ENCODE measurements at regions not wholly inside any gene's neighbourhood (a gene's known extent, or its start where the extent isn't known, plus 50 kb on each side); places are given as distances from the start of the nearest gene placed in this dataset.

GRCh38 chr18:78664848-78665247 lies 314.8 kb upstream of the SALL3 start:
- TF ChIP-seq TAF1 (IDR thresholded peaks at IDR 0.05; ENCODE audit: borderline replicate concordance, insufficient read depth, low read length) (no peak), FOXP2 (optimal IDR thresholded peaks at IDR 0.05; ENCODE audit: borderline replicate concordance, extremely low read depth, extremely low read length, insufficient read depth) (no peak), SIN3A (IDR thresholded peaks at IDR 0.05; ENCODE audit: borderline replicate concordance, insufficient read depth, low read length) (no peak), POLR2AphosphoS5 (IDR thresholded peaks at IDR 0.05; ENCODE audit: low read depth, low read length) (no peak)
- TF ChIP-seq, protein P1, sequence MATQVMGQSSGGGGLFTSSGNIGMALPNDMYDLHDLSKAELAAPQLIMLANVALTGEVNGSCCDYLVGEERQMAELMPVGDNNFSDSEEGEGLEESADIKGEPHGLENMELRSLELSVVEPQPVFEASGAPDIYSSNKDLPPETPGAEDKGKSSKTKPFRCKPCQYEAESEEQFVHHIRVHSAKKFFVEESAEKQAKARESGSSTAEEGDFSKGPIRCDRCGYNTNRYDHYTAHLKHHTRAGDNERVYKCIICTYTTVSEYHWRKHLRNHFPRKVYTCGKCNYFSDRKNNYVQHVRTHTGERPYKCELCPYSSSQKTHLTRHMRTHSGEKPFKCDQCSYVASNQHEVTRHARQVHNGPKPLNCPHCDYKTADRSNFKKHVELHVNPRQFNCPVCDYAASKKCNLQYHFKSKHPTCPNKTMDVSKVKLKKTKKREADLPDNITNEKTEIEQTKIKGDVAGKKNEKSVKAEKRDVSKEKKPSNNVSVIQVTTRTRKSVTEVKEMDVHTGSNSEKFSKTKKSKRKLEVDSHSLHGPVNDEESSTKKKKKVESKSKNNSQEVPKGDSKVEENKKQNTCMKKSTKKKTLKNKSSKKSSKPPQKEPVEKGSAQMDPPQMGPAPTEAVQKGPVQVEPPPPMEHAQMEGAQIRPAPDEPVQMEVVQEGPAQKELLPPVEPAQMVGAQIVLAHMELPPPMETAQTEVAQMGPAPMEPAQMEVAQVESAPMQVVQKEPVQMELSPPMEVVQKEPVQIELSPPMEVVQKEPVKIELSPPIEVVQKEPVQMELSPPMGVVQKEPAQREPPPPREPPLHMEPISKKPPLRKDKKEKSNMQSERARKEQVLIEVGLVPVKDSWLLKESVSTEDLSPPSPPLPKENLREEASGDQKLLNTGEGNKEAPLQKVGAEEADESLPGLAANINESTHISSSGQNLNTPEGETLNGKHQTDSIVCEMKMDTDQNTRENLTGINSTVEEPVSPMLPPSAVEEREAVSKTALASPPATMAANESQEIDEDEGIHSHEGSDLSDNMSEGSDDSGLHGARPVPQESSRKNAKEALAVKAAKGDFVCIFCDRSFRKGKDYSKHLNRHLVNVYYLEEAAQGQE (IDR thresholded peaks at IDR 0.05; ENCODE audit: insufficient read depth in 1 of 2, low read depth in 2 of 2, low read length in 2 of 2), result no peak

DNA sequence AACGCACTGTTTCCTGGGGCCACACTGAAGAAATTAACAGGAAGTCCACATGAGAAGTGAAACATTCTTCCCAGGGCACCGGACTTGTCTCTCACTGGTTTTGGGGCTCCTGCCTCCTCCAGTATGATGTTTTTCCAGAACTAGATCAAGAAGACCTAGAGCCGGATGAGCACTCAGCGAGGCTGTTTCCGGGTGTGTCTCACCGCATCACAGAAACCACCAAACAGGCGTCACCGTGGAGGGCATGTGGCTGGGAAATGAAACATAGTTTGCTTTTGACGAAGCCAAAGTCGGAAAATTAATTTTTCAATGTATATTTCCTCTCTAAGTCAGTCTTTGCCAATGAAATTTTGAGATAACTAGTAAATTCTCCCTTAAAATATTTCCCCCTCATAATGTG lies 314.0 kb upstream of the SALL3 start:
- TF ChIP-seq FOXP2 (optimal IDR thresholded peaks at IDR 0.05; ENCODE audit: borderline replicate concordance, extremely low read depth, extremely low read length, insufficient read depth) (no peak), SIN3A (IDR thresholded peaks at IDR 0.05; ENCODE audit: borderline replicate concordance, insufficient read depth, low read length) (no peak), POLR2AphosphoS5 (IDR thresholded peaks at IDR 0.05; ENCODE audit: low read depth, low read length) (no peak), TAF1 (IDR thresholded peaks at IDR 0.05; ENCODE audit: borderline replicate concordance, insufficient read depth, low read length) (no peak)
- TF ChIP-seq, protein P1 (IDR thresholded peaks at IDR 0.05; ENCODE audit: insufficient read depth in 1 of 2, low read depth in 2 of 2, low read length in 2 of 2), result no peak

DNA sequence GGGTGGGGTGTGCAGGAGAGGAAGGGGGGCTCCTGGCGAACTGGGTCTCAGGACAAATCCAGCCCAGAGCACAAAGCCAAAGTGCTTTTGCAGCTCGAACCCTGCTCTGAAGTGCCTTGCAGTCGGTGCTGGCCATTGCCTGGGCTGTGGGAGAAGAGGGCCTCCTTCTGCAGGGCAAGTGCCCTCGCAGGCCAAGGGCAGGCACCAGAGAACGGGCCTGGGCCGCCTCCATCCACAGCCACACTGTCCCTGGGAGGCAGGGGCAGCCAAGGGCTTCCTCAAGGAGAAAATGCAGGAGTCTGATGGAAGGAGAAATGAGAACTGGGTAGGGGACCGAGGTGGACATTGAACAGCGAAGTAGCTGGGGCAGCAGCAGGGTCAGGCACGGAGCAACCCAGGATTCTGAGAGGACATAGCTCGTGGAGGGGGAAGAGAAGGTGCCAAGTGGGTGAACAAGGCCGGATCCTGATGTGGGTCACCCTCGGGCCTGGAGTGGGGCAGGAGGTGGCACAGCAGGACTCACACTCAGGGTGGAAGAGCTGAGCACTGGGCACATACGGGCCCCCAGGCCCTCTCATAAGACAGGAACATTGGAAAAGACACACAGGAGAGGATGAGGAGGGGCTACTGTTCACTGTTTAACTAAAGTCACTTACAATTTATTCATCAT lies 312.8 kb upstream of the SALL3 start:
- TF ChIP-seq FOXP2 (optimal IDR thresholded peaks at IDR 0.05; ENCODE audit: borderline replicate concordance, extremely low read depth, extremely low read length, insufficient read depth) (no peak), TAF1 (IDR thresholded peaks at IDR 0.05; ENCODE audit: borderline replicate concordance, insufficient read depth, low read length) (no peak), SIN3A (IDR thresholded peaks at IDR 0.05; ENCODE audit: borderline replicate concordance, insufficient read depth, low read length) (no peak), POLR2AphosphoS5 (IDR thresholded peaks at IDR 0.05; ENCODE audit: low read depth, low read length) (no peak)
- TF ChIP-seq, protein P1 (IDR thresholded peaks at IDR 0.05; ENCODE audit: insufficient read depth in 1 of 2, low read depth in 2 of 2, low read length in 2 of 2), result no peak

GRCh38 chr18:78670778-78671391 lies 308.7 kb upstream of the SALL3 start:
- TF ChIP-seq SIN3A (IDR thresholded peaks at IDR 0.05; ENCODE audit: borderline replicate concordance, insufficient read depth, low read length) (no peak), FOXP2 (optimal IDR thresholded peaks at IDR 0.05; ENCODE audit: borderline replicate concordance, extremely low read depth, extremely low read length, insufficient read depth) (no peak), TAF1 (IDR thresholded peaks at IDR 0.05; ENCODE audit: borderline replicate concordance, insufficient read depth, low read length) (no peak), POLR2AphosphoS5 (IDR thresholded peaks at IDR 0.05; ENCODE audit: low read depth, low read length) (no peak)
- TF ChIP-seq, protein P1 (IDR thresholded peaks at IDR 0.05; ENCODE audit: insufficient read depth in 1 of 2, low read depth in 2 of 2, low read length in 2 of 2), result no peak
